ENCODE measurements at regions not wholly inside any gene's neighbourhood (a gene's known extent, or its start where the extent isn't known, plus 50 kb on each side); places are given as distances from the start of the nearest gene placed in this dataset.

DNA sequence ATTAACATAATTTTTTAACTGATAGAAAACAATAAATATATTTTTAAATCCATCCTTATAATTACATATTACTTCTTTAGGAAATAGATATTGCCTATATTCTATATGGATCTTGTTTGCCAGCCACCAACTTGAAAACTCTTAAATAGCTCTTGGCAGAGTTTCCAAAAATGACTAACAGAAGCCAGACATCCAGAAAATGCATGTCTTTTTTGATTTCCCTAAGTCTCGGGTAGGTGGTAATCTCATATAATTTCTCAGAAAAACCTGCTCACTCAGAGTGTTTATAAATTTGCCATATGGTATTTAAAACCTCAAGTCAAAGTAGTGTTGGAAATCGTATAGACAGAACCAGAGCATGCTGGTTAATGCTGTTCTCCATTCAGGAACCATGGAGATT lies 360.4 kb upstream of the FOXG1 start:
- H3K27ac ChIP-seq = no peak overlapping the region
- no peak for DNase-seq (ENCODE audit: low read depth, low spot score)
- H3K4me3 ChIP-seq = no peak overlapping the region
- no peaks in the 10 kb centered on the region for H3K9me3 ChIP-seq (ENCODE audit: low read depth, low read length)
- no peak overlapping the region for H3K9ac ChIP-seq (ENCODE audit: insufficient read length)
- H3K36me3 ChIP-seq (ENCODE audit: insufficient read depth, low read length) = no peaks in the 10 kb centered on the region
- TF ChIP-seq EZH2 (IDR thresholded peaks at IDR 0.05) (no peak), POLR2AphosphoS5 (IDR thresholded peaks at IDR 0.05; ENCODE audit: borderline replicate concordance, low read depth, low read length) (no peak), FOXP2 (optimal IDR thresholded peaks at IDR 0.05; ENCODE audit: control extremely low read depth, extremely low read length, insufficient read depth) (no peak)

DNA sequence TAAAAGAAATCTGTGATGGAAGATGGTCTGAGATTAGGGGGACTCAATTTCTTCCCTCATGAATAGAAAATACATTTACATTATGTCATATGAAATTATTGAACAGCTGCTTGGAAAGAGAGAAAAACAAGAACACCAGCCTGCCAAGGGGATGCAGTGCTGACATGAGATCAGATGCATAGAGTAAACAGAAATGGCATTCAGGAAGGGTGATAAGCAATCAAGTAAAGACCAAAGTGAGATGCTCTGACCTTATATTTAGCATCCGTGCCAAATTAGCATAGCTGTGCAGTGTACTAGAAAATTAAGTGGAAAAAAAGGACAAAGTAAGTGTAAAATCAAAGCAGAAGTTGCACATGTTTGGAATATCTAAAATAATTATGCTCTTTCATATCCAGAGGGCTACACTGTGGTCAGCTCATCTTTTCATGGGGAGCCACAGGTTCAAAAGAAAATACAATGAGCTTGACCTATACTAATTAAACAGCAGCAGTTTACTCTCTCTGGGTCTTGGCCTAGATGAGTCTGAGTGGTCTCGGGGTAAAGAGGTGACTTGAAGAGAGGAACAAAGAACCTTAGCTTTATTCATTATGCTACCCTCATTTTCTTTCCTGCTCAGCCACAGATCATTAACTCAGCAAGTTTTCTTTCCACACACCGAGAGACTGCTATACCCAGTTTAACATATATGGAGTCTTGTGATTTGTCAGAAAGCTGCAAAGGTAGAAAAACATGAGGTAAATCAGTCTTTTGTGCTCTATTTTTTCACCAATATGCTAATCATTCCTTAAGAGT lies 359.4 kb upstream of the FOXG1 start:
- DNase-seq (ENCODE audit: low read depth, low spot score) = no peak

DNA sequence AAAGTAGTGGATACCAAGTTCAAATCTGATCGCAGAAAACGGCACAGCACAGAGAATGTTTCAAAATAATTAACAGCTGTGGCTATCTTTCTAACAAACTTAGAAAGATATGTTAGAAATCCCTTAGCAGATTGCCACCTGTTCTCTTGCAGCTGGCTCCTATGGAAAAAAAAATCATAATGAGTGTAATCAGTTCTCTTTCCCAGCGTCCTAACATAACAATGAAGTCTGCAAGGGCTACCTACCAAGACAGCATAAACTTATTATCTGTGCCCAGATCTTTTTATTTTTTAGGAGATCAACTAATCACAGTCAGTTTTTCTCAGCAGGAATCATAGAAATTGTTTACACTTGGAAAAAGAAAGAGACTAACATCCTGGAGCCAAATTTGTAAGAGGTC lies 358.6 kb upstream of the FOXG1 start:
- Histone ChIP-seq H3K4me3 (no peak overlapping the region), H3K36me3 (ENCODE audit: insufficient read depth, low read length) (no peaks in the 10 kb centered on the region), H3K9me3 (ENCODE audit: low read depth, low read length) (no peaks in the 10 kb centered on the region), H3K9ac (ENCODE audit: insufficient read length) (no peak overlapping the region), H3K27ac (no peak overlapping the region)
- TF ChIP-seq FOXP2 (optimal IDR thresholded peaks at IDR 0.05; ENCODE audit: control extremely low read depth, extremely low read length, insufficient read depth) (no peak), EZH2 (IDR thresholded peaks at IDR 0.05) (no peak), POLR2AphosphoS5 (IDR thresholded peaks at IDR 0.05; ENCODE audit: borderline replicate concordance, low read depth, low read length) (no peak)
- no peak for DNase-seq (ENCODE audit: low read depth, low spot score)

More for the DNA sequence above, 359.4 kb upstream of the FOXG1 start:
- no peaks in the 10 kb centered on the region for H3K36me3 ChIP-seq (ENCODE audit: insufficient read depth, low read length)
- H3K9ac ChIP-seq (ENCODE audit: insufficient read length) = no peak overlapping the region
- TF ChIP-seq EZH2 (IDR thresholded peaks at IDR 0.05) = no peak
- H3K9me3 ChIP-seq (ENCODE audit: low read depth, low read length) = no peaks in the 10 kb centered on the region
- H3K27ac ChIP-seq = no peak overlapping the region
- H3K4me3 ChIP-seq = no peak overlapping the region

DNA sequence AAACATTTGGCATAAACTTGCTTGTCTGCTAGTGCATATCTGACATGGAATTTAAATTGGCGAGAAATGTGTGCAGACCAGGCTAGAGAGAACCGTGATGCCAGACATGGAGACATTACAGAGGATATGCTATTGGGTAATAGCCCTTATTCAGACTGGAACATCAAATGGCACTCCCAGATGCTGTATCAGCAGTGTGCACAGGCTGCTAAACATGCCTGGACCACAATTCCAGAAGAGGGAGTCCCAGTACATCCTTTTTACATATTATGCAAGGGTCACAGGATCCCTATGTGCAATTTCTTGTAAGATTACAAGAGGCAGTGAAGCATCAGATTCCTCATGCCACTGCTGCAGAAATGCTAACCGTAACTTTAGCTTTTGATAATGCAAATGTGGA lies 354.5 kb upstream of the FOXG1 start:
- DNase-seq (ENCODE audit: low read depth, low spot score) = no peak
- no peak overlapping the region for H3K27ac ChIP-seq
- no peak overlapping the region for H3K9ac ChIP-seq (ENCODE audit: insufficient read length)
- H3K36me3 ChIP-seq (ENCODE audit: insufficient read depth, low read length) = no peaks in the 10 kb centered on the region
- H3K4me3 ChIP-seq = no peak overlapping the region
- no peak for TF ChIP-seq FOXP2 (optimal IDR thresholded peaks at IDR 0.05; ENCODE audit: control extremely low read depth, extremely low read length, insufficient read depth)
- TF ChIP-seq POLR2AphosphoS5 (IDR thresholded peaks at IDR 0.05; ENCODE audit: borderline replicate concordance, low read depth, low read length) = no peak
- TF ChIP-seq EZH2 (IDR thresholded peaks at IDR 0.05) = no peak
- no peaks in the 10 kb centered on the region for H3K9me3 ChIP-seq (ENCODE audit: low read depth, low read length)

DNA sequence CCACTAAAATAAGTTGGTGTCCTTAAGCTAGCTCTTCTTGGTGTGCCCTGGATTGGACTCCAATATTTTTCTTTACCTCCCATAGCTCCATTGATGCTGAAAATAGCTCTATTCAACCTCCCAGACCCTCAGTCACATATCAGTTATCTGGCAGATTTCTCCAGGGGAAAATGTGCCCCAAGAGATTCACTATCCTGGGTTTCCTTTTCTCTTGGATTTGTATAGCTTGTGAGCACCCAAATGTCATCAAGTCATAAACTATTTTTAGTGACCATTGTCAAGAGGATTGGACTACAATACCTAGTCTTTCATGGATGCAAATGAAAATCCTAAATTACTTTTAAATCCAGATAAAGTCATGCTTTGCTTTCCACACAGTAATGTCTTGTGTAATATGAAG lies 339.6 kb upstream of the FOXG1 start:
- H3K4me3 ChIP-seq = no peak overlapping the region
- H3K9ac ChIP-seq (ENCODE audit: insufficient read length) = no peak overlapping the region
- no peaks in the 10 kb centered on the region for H3K36me3 ChIP-seq (ENCODE audit: insufficient read depth, low read length)
- H3K9me3 ChIP-seq (ENCODE audit: low read depth, low read length) = no peaks in the 10 kb centered on the region
- no peak overlapping the region for H3K27ac ChIP-seq
- TF ChIP-seq FOXP2 (optimal IDR thresholded peaks at IDR 0.05; ENCODE audit: control extremely low read depth, extremely low read length, insufficient read depth) (no peak), EZH2 (IDR thresholded peaks at IDR 0.05) (no peak), POLR2AphosphoS5 (IDR thresholded peaks at IDR 0.05; ENCODE audit: borderline replicate concordance, low read depth, low read length) (no peak)
- DNase-seq (ENCODE audit: low read depth, low spot score) = no peak

DNA sequence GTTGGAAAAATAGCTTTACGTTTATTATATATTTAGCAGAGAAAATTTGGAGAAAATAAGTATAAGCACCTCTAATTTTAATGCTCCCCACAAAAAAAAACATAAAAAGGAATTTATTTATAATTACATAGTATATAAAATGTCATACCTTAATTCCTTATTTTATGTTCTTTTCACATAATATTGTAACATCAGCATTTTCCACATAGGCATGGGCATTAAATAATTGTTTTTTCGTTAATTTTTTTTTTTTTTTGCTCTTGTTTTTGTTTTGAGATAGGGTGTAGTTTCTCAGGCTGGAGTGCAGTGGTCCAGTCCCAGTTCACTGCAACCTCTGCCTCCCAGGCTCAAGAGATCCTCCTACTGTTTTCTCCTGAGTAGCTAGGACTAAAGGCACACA lies 329.8 kb upstream of the FOXG1 start:
- H3K9me3 ChIP-seq (ENCODE audit: low read depth, low read length) = no peaks in the 10 kb centered on the region
- no peak overlapping the region for H3K27ac ChIP-seq
- TF ChIP-seq FOXP2 (optimal IDR thresholded peaks at IDR 0.05; ENCODE audit: control extremely low read depth, extremely low read length, insufficient read depth) = no peak
- TF ChIP-seq POLR2AphosphoS5 (IDR thresholded peaks at IDR 0.05; ENCODE audit: borderline replicate concordance, low read depth, low read length) = no peak
- no peak for TF ChIP-seq EZH2 (IDR thresholded peaks at IDR 0.05)
- DNase-seq (ENCODE audit: low read depth, low spot score) = no peak
- no peak overlapping the region for H3K4me3 ChIP-seq
- no peak overlapping the region for H3K9ac ChIP-seq (ENCODE audit: insufficient read length)
- H3K36me3 ChIP-seq (ENCODE audit: insufficient read depth, low read length) = no peaks in the 10 kb centered on the region

DNA sequence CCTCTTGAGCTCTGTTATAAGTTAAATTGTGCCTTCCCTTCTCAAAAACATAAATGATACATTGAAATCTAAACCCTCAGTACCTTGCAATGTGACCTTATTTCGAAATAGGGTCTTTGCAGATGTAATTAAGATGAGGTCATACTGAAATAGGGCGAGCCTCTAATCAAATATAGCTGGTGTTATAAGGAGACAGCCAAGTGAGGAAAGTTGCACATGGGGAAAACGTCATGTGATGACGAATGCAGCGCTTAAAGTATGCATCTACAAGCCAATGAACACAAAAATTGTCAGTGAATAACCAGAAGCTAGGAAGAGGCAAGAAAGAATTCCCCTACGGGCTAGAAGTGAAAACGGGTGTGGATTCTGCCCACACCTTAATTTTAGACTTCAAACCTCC lies 305.2 kb upstream of the FOXG1 start:
- no peak for DNase-seq (ENCODE audit: low read depth, low spot score)
- H3K9me3 ChIP-seq (ENCODE audit: low read depth, low read length) = no peaks in the 10 kb centered on the region
- TF ChIP-seq EZH2 (IDR thresholded peaks at IDR 0.05) (no peak), POLR2AphosphoS5 (IDR thresholded peaks at IDR 0.05; ENCODE audit: borderline replicate concordance, low read depth, low read length) (no peak), FOXP2 (optimal IDR thresholded peaks at IDR 0.05; ENCODE audit: control extremely low read depth, extremely low read length, insufficient read depth) (no peak)
- H3K4me3 ChIP-seq = no peak overlapping the region
- no peaks in the 10 kb centered on the region for H3K36me3 ChIP-seq (ENCODE audit: insufficient read depth, low read length)
- no peak overlapping the region for H3K27ac ChIP-seq
- no peak overlapping the region for H3K9ac ChIP-seq (ENCODE audit: insufficient read length)

- no peak for DNase-seq (ENCODE audit: low read depth, low spot score)
- Histone ChIP-seq H3K9ac (ENCODE audit: insufficient read length) (no peak overlapping the region), H3K27ac (no peak overlapping the region), H3K9me3 (ENCODE audit: low read depth, low read length) (no peaks in the 10 kb centered on the region), H3K36me3 (ENCODE audit: insufficient read depth, low read length) (no peaks in the 10 kb centered on the region), H3K4me3 (no peak overlapping the region)
- TF ChIP-seq EZH2 (IDR thresholded peaks at IDR 0.05) (no peak), POLR2AphosphoS5 (IDR thresholded peaks at IDR 0.05; ENCODE audit: borderline replicate concordance, low read depth, low read length) (no peak), FOXP2 (optimal IDR thresholded peaks at IDR 0.05; ENCODE audit: control extremely low read depth, extremely low read length, insufficient read depth) (no peak)
These were observed 299.0 kb upstream of the FOXG1 start for GRCh38 chr14:28467611-28468010.
